ENCODE measurements at regions not wholly inside any gene's neighbourhood (a gene's known extent, or its start where the extent isn't known, plus 50 kb on each side); places are given as distances from the start of the nearest gene placed in this dataset.

DNA sequence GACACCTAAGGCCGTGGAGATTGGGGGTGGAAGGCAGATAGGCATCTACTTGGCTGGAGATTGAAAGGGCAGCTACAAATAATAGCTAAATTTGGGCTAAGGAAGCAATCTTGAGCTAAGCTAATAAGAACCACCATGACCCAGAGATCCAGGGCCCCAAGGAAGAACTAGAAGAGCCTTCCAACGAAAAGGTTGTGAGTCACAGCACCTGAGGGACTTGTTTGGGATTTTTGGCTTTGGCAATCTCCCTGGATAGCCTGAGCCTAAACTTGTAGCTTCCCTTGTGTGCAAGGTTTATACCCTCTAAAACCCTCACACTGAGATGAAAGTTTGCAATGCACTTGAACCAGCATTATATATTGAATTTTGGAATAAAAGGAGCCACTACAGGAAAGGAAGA lies 364.0 kb upstream of the IL12A start:
- TF ChIP-seq POLR2A (IDR thresholded peaks at IDR 0.05; ENCODE audit: low read depth, low read length) (no peak), POLR2AphosphoS5 (IDR thresholded peaks at IDR 0.05; ENCODE audit: low read depth, low read length) (no peak), TAF1 (IDR thresholded peaks at IDR 0.05; ENCODE audit: borderline replicate concordance, low read depth, low read length) (no peak)

Measured in GM12892 (cell line).